ENCODE measurements at regions not wholly inside any gene's neighbourhood (a gene's known extent, or its start where the extent isn't known, plus 50 kb on each side); places are given as distances from the start of the nearest gene placed in this dataset.

DNA sequence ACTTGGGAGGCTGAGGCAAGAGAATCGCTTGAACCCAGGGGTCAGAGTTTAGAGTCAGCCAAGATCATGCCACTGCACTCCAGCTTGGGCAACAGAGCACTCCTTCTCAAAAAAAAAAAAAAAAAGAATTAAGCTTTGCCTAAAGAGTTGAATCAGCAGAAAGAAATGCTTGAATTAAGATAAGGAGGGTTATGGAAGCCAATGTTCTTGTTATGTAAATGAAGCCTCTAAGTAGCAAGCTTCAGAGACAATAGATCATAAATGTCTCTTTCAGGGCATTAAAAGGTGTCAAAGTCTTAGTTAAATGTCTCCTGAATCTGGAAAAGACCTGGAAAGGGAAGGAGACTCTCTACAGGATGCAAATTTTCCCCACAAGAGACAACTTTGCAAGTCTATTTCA lies 69.7 kb upstream of the FAM83B start:
- no peak for DNase-seq (ENCODE audit: extremely low read depth, low read depth)
- TF ChIP-seq, protein P1, sequence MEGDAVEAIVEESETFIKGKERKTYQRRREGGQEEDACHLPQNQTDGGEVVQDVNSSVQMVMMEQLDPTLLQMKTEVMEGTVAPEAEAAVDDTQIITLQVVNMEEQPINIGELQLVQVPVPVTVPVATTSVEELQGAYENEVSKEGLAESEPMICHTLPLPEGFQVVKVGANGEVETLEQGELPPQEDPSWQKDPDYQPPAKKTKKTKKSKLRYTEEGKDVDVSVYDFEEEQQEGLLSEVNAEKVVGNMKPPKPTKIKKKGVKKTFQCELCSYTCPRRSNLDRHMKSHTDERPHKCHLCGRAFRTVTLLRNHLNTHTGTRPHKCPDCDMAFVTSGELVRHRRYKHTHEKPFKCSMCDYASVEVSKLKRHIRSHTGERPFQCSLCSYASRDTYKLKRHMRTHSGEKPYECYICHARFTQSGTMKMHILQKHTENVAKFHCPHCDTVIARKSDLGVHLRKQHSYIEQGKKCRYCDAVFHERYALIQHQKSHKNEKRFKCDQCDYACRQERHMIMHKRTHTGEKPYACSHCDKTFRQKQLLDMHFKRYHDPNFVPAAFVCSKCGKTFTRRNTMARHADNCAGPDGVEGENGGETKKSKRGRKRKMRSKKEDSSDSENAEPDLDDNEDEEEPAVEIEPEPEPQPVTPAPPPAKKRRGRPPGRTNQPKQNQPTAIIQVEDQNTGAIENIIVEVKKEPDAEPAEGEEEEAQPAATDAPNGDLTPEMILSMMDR (IDR thresholded peaks at IDR 0.05; ENCODE audit: low read depth, low read length), result no peak

DNA sequence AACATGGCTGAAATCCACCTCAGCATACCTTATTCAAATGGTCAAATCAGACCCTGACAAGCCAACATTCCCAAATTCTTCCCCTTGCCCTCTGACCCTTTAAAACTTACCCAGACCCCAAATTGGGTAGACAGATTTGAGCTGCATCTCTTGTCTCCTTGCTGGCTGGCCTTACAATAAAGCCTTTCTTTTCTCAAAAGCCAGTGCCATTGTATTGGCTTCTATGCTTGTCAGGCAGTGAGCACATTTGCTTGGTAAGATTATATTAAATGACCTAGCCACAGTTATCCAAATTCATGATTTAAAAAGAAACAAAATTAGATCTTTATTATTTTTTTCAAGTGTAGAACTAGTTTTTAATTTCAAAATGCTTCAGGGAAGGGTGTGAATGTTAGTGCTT lies 67.8 kb upstream of the FAM83B start:
- no peak for DNase-seq (ENCODE audit: extremely low read depth, low read depth)

DNA sequence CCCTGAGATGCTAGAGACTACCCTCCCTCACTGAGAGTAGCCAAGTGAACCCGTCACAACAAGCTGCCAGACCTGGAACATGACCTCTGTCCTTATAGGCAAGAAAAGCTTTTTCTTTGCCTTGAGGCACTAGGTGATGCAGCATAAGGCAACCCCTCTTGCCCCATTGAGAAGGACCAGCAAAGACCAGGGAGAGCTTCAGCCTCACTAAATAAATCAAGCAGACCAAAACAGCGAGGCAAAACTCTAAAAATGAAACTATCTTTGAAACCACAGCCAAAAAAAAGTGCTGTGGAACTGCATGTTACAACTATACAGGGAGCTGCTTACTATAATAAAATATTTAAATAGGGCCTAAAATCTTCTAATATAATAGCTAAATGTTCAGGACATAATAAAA lies 62.6 kb upstream of the FAM83B start:
- TF ChIP-seq, protein P1 (IDR thresholded peaks at IDR 0.05; ENCODE audit: low read depth, low read length), result no peak

More for the DNA sequence above, 67.8 kb upstream of the FAM83B start:
- TF ChIP-seq, protein P1 (IDR thresholded peaks at IDR 0.05; ENCODE audit: low read depth, low read length), result no peak

GRCh38 chr6:54786154-54786553 lies 60.4 kb upstream of the FAM83B start:
- TF ChIP-seq, protein P1 (IDR thresholded peaks at IDR 0.05; ENCODE audit: low read depth, low read length), result no peak
- no peak for DNase-seq (ENCODE audit: extremely low read depth, low read depth)

More for the DNA sequence above, 62.6 kb upstream of the FAM83B start:
- no peak for DNase-seq (ENCODE audit: extremely low read depth, low read depth)

- TF ChIP-seq, protein P1 (IDR thresholded peaks at IDR 0.05; ENCODE audit: low read depth, low read length), result no peak
- DNase-seq (ENCODE audit: extremely low read depth, low read depth), result no peak
Measured at GRCh38 chr6:54787825-54788224, 58.7 kb upstream of the FAM83B start.
